Natural killer cell treated with Interleukin-12 subunit alpha and Interleukin-12 subunit beta and Interleukin-15 and Interleukin-18, amount 100 ng/mL, for 72 hours (primary cell): ENCODE measurements at regions not wholly inside any gene's neighbourhood (a gene's known extent, or its start where the extent isn't known, plus 50 kb on each side); places are given as distances from the start of the nearest gene placed in this dataset.
"Not testable (repeated sequence)": the region's sequence is repeated elsewhere in the genome, so short reads cannot be mapped to it uniquely, and the experiment has no call there.

Experiments used
- ATAC-seq, 2 donors: fragments of 150-1000 bp; cut with Tn5 transposase in 1 of 2; sonication (Bioruptor Pico), chemical (Tn5 transposase) in 1 of 2; 2 replicates each; pipeline ENCODE4 v1.10.0; 2021
- DNase-seq: peaks from one replicate; pipeline ENCODE4 v3.0.0; 2022; ENCODE audit warnings: low spot score
- H3K27ac Mint-ChIP-seq, 2 donors: 1 replicate in 1 of 2; 2 replicates in 1 of 2; pipeline ENCODE4 v1.8.0; 2022; ENCODE audit warnings: mixed read lengths in 2 of 2, mild to moderate bottlenecking in 1 of 2, moderate library complexity in 1 of 2
- H3K27me3 Mint-ChIP-seq, 2 donors: 1 replicate in 1 of 2; 2 replicates in 1 of 2; pipeline ENCODE4 v1.8.0; 2022; ENCODE audit warnings: mixed read lengths in 2 of 2
- H3K36me3 Mint-ChIP-seq: one replicate; pipeline ENCODE4 v1.8.0; 2022; ENCODE audit warnings: mixed read lengths
- H3K4me1 Mint-ChIP-seq, 2 donors: 1 replicate in 1 of 2; 2 replicates in 1 of 2; pipeline ENCODE4 v1.8.0; 2022; ENCODE audit warnings: low read depth in 2 of 2, mixed read lengths in 2 of 2, mild to moderate bottlenecking in 1 of 2
- H3K4me3 Mint-ChIP-seq: one replicate; pipeline ENCODE4 v1.8.0; 2022; ENCODE audit warnings: mixed read lengths
- H3K9me3 Mint-ChIP-seq: 2 replicates; pipeline ENCODE4 v1.8.0; 2022; ENCODE audit warnings: mixed read lengths

DNA sequence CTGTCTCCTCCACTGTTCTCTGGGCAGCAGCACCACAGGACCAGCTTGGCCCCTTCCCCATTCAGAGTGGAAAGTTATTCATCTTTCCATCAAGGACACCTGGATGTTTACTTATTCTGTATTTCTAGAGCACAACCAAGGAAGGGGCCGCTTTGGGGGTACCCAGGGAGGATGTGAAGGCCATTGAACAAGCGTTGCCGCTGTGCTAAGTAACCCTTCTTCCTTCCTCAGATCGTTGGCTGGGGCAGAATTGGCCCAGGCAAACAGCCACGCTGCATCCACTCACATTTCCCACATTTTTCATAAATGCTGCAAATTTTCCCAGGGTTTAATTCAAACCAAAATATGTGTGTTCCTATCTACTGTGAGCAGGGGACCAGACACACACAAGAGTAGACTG is 76.2 kb upstream of the NPAS2 start:
- no peak for DNase-seq
- Mint-ChIP-seq H3K4me3 (no peak overlapping the region), H3K4me1 (peaks cover 5% of the 10 kb centered on the region in 2 donors), H3K36me3 (no peaks in the 10 kb centered on the region), H3K27ac (no peak overlapping the region), H3K9me3 (no peaks in the 10 kb centered on the region), H3K27me3 (peaks cover 20 to 45% of the 10 kb centered on the region in 2 donors)
- no peak for ATAC-seq

DNA sequence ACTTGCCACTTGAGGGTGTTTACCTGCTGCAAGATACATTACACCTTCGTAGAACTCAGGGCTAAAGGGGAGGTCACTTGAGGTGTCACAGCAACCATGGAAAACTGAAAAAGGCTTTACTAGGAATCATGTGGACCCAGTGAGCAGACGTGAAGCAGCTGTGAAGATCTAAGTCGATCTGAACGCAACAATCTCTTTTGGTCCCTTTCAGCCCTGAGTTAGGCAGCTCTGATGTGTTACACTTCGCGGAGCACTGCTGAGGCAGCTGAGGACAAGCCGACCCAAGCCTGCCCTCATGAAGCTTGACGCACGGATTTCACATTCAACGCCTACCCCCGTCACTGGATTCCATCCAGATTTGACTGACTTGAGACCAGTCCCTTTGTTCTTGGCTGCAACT is 75.8 kb upstream of the NPAS2 start:
- no peaks in the 10 kb centered on the region for H3K9me3 Mint-ChIP-seq
- H3K4me1 Mint-ChIP-seq, result peaks cover 5% of the 10 kb centered on the region in 2 donors
- no peak for ATAC-seq
- H3K27me3 Mint-ChIP-seq, result peaks cover 18 to 44% of the 10 kb centered on the region in 2 donors
- H3K36me3 Mint-ChIP-seq, result no peaks in the 10 kb centered on the region
- H3K27ac Mint-ChIP-seq, result no peak overlapping the region
- no peak overlapping the region for H3K4me3 Mint-ChIP-seq
- DNase-seq, result no peak

GRCh38 chr2:100744589-100744988 is 75.3 kb upstream of the NPAS2 start:
- Mint-ChIP-seq H3K27me3 (peaks cover 21 to 46% of the 10 kb centered on the region in 2 donors), H3K4me3 (no peak overlapping the region), H3K36me3 (no peaks in the 10 kb centered on the region), H3K4me1 (peaks cover 5% of the 10 kb centered on the region in 2 donors), H3K27ac (no peak overlapping the region), H3K9me3 (no peaks in the 10 kb centered on the region)
- DNase-seq (no peak), ATAC-seq (no peak)

DNA sequence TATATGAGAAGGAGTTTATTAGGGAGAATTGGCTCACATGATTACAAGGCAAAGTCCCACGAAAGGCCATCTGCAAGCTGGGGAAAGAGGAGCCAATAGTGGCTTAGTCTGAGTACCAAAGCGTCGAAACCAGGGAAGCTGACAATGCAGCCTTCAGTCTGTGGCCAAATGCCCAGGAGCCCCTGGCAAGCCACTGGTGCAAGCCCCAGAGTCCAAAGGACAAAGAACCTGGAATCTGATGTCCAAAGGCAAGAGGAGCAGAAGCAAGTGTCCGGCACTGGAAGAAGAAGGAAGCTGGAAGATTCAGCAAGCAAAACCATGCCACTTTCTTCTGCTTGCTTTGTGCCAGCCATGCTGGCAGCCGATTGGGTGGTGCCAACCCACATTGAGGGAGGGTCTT is 74.3 kb upstream of the NPAS2 start:
- no peaks in the 10 kb centered on the region for H3K9me3 Mint-ChIP-seq
- no peak overlapping the region for H3K4me3 Mint-ChIP-seq
- ATAC-seq (no peak), DNase-seq (no peak)
- peaks cover 25 to 55% of the 10 kb centered on the region in 2 donors for H3K27me3 Mint-ChIP-seq
- no peak overlapping the region for H3K27ac Mint-ChIP-seq
- peaks cover 5% of the 10 kb centered on the region in 2 donors for H3K4me1 Mint-ChIP-seq
- H3K36me3 Mint-ChIP-seq, result no peaks in the 10 kb centered on the region

DNA sequence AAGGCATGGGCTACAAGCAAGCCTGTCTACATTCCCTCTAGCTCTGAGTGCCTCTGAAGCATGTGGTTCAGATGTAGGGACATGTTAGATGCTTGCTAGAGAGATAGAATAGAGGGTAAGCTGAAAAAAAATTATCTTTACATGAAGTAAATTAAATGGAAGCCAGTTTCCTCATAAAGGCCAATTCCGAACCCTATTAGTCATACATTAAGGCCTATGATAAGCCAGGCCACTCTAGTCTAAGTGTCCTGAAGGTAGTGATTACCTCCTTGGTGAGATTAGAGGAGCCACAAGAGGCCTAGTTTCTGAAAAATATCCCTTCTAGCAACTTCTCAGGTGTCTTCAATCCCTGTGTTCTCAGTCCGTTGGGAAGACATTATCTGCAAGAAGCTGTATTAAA is 72.4 kb upstream of the NPAS2 start:
- H3K4me1 Mint-ChIP-seq, result peaks cover 5% of the 10 kb centered on the region in 2 donors
- H3K9me3 Mint-ChIP-seq, result no peaks in the 10 kb centered on the region
- no peak overlapping the region for H3K4me3 Mint-ChIP-seq
- H3K36me3 Mint-ChIP-seq, result no peaks in the 10 kb centered on the region
- peaks cover 27 to 45% of the 10 kb centered on the region in 2 donors for H3K27me3 Mint-ChIP-seq
- no peak for ATAC-seq
- H3K27ac Mint-ChIP-seq, result no peak overlapping the region
- DNase-seq, result no peak

DNA sequence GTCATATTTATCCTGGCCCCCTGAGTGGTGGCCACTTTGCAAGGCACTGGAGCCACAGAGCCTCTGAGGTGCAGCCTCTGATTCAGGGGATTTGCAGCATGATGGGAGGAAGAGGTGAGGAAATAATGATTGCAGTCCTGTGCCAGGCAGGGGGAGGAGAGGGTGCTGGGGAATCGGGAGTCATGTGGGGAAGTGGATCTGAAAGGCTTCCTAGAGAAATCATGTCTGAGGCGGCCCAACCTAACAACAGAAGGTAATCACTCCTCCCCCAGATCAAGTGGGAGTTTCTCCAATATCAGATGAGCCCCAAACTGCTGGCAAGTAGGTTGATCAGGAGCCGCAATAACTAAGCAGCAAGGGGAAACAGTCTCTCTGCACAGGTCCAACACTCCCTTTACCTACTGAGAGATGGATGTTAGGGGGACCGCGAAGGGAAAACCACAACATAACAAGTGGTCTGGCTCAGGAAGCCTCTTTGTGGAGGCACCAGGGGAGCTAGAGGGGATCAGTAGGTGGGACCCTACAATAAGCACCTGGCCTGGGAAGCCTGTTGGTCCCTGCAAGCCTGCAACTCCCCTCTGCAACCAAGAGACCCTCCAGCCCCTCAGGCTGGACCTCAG is 71.8 kb upstream of the NPAS2 start:
- Mint-ChIP-seq H3K36me3 (no peaks in the 10 kb centered on the region), H3K27me3 (peaks cover 27 to 45% of the 10 kb centered on the region in 2 donors), H3K9me3 (no peaks in the 10 kb centered on the region), H3K27ac (no peak overlapping the region), H3K4me1 (peaks cover 5% of the 10 kb centered on the region in 2 donors), H3K4me3 (no peak overlapping the region)
- DNase-seq (no peak), ATAC-seq (no peak)

GRCh38 chr2:100748673-100749072 is 71.3 kb upstream of the NPAS2 start:
- Mint-ChIP-seq H3K9me3 (no peaks in the 10 kb centered on the region), H3K27me3 (peaks cover 29 to 45% of the 10 kb centered on the region in 2 donors), H3K36me3 (no peaks in the 10 kb centered on the region), H3K4me1 (peaks cover 5% of the 10 kb centered on the region in 2 donors), H3K27ac (no peak overlapping the region), H3K4me3 (no peak overlapping the region)
- DNase-seq, result no peak
- ATAC-seq, result no peak

GRCh38 chr2:100749771-100750542 is 70.0 kb upstream of the NPAS2 start:
- Mint-ChIP-seq H3K4me3 (no peak overlapping the region), H3K9me3 (no peaks in the 10 kb centered on the region), H3K27ac (no peak overlapping the region), H3K36me3 (no peaks in the 10 kb centered on the region), H3K27me3 (peaks cover 29 to 45% of the 10 kb centered on the region in 2 donors), H3K4me1 (peaks cover 5% of the 10 kb centered on the region in 2 donors)
- DNase-seq (no peak), ATAC-seq (no peak)

DNA sequence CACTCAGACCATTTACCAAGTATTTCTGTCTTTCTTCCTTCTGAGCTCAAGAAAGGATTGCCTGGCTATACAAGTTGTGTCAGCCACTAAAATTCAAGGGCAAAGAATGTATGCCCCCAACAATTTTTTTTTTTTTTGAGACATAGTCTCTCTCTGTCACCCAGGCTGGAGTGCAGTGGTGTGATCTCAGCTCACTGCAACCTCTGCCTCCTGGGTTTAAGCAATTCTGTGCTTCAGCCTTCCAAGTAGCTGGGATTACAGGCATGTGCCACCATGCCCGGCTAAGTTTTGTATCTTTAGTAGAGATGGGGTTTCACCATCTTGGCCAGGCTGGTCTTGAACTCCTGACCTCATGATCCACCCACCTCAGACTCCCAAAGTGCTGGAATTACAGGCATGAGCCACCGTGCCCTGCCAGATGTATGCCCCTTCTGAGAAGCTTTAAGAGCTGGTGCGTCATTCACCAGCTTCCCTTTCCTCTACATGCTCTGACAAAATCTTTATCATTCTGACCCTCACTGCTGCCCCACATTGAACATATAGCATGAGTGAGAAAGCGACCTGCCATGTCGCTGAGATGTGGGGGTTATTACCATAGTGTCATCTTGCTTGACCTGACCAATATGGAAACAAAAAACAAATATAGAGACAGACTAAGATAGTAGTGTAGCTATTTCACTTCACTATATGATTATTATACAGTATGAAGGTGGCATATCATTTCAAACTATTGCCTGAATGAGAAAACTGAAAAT is 67.9 kb upstream of the NPAS2 start:
- DNase-seq, H3K27ac Mint-ChIP-seq: not testable (repeated sequence)
- peak in 1 of 2 donors; percentile 46 for ATAC-seq

GRCh38 chr2:100752628-100753333 is 67.2 kb upstream of the NPAS2 start:
- peaks cover 33 to 45% of the 10 kb centered on the region in 2 donors for H3K27me3 Mint-ChIP-seq
- H3K4me3 Mint-ChIP-seq, result no peak overlapping the region
- ATAC-seq (no peak), DNase-seq (no peak)
- H3K27ac Mint-ChIP-seq, result no peak overlapping the region
- H3K36me3 Mint-ChIP-seq, result no peaks in the 10 kb centered on the region
- no peaks in the 10 kb centered on the region for H3K9me3 Mint-ChIP-seq
- H3K4me1 Mint-ChIP-seq, result peaks cover 3% of the 10 kb centered on the region in 2 donors

More for the DNA sequence above, 67.9 kb upstream of the NPAS2 start:
- H3K4me3 Mint-ChIP-seq, H3K36me3 Mint-ChIP-seq, H3K4me1 Mint-ChIP-seq, H3K9me3 Mint-ChIP-seq: not testable (repeated sequence)
- peaks cover 34 to 48% of the 10 kb centered on the region in 2 donors for H3K27me3 Mint-ChIP-seq

GRCh38 chr2:100753444-100753843 is 66.5 kb upstream of the NPAS2 start:
- no peaks in the 10 kb centered on the region for H3K36me3 Mint-ChIP-seq
- no peak for ATAC-seq
- no peak overlapping the region for H3K4me3 Mint-ChIP-seq
- H3K27ac Mint-ChIP-seq, result no peak overlapping the region
- no peaks in the 10 kb centered on the region for H3K9me3 Mint-ChIP-seq
- H3K4me1 Mint-ChIP-seq, result no peaks in the 10 kb centered on the region
- no peak for DNase-seq
- H3K27me3 Mint-ChIP-seq, result peaks cover 30 to 44% of the 10 kb centered on the region in 2 donors

DNA sequence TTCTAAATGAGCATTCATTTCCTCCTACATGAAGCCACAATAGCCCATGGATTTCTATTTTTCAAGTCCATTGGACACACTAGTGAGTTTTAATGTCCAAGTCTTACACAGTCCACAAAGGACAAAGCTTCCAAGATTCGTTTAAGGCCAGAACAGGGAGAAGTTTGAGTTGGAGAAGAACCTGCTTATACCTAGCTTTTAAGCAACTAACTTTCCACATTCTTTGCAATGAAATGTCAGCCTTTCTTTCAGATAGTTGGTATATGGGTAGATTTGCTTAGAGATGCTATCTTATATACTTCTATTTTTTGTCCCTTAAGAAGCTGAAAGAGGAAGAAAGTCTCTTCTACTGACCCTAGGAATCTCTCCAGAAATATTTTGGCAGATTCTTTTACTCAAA is 66.1 kb upstream of the NPAS2 start:
- H3K4me1 Mint-ChIP-seq, result no peaks in the 10 kb centered on the region
- H3K27ac Mint-ChIP-seq, result no peak overlapping the region
- no peak for ATAC-seq
- no peak overlapping the region for H3K4me3 Mint-ChIP-seq
- no peaks in the 10 kb centered on the region for H3K9me3 Mint-ChIP-seq
- H3K36me3 Mint-ChIP-seq, result no peaks in the 10 kb centered on the region
- H3K27me3 Mint-ChIP-seq, result peaks cover 35 to 44% of the 10 kb centered on the region in 2 donors
- DNase-seq, result no peak

GRCh38 chr2:100754951-100755350 is 65.0 kb upstream of the NPAS2 start:
- no peaks in the 10 kb centered on the region for H3K4me1 Mint-ChIP-seq
- H3K36me3 Mint-ChIP-seq, result no peaks in the 10 kb centered on the region
- no peaks in the 10 kb centered on the region for H3K9me3 Mint-ChIP-seq
- no peak overlapping the region for H3K27ac Mint-ChIP-seq
- peaks cover 28 to 39% of the 10 kb centered on the region in 2 donors for H3K27me3 Mint-ChIP-seq
- no peak for DNase-seq
- H3K4me3 Mint-ChIP-seq, result no peak overlapping the region
- no peak for ATAC-seq
